ENCODE measurements at regions not wholly inside any gene's neighbourhood (a gene's known extent, or its start where the extent isn't known, plus 50 kb on each side); places are given as distances from the start of the nearest gene placed in this dataset.

- Histone ChIP-seq H3K4me2 (ENCODE audit: low read length) (no peak overlapping the region), H3K9me2 (ENCODE audit: insufficient read depth) (no peaks in the 10 kb centered on the region), H3K79me2 (ENCODE audit: insufficient read depth, low read length) (no peaks in the 10 kb centered on the region), H3K27ac (ENCODE audit: low read depth, low read length) (no peak overlapping the region), H3K9me3 (ENCODE audit: control insufficient read depth in 1 of 2, insufficient read depth in 1 of 2, low read depth in 1 of 2, low read length in 2 of 2) (no peaks in the 10 kb centered on the region), H2AFZ (ENCODE audit: low read depth, low read length, poor library complexity, severe bottlenecking) (no peak overlapping the region), H3K36me3 (ENCODE audit: control insufficient read depth in 1 of 2, insufficient read depth in 2 of 2, low read length in 2 of 2) (no peaks in the 10 kb centered on the region), H4K20me1 (ENCODE audit: insufficient read depth) (no peaks in the 10 kb centered on the region), H3K4me1 (ENCODE audit: control insufficient read depth in 1 of 2, insufficient read depth in 2 of 2, low read length in 2 of 2) (no peaks in the 10 kb centered on the region), H3K9ac (ENCODE audit: low read length) (no peak overlapping the region), H3K27me3 (ENCODE audit: insufficient read depth, low read length) (no peaks in the 10 kb centered on the region), H3K4me3 (replicated peaks in 1 of 2; ENCODE audit: low read depth in 1 of 2, low read length in 2 of 2) (no peak overlapping the region)
- ATAC-seq = no peak
- intact Hi-C loops (cut with micrococcal nuclease) = no loop called here
- no peak for DNase-seq (ENCODE audit: low read depth, low spot score)
- BruUV-seq (replicated peaks) = no TSS peak
- CTCF ChIA-PET = no interaction called here
- POLR2A ChIA-PET = no interaction called here
- TF ChIP-seq ZNF274 (IDR thresholded peaks at IDR 0.05; ENCODE audit: low read depth, low read length) (no peak), ATF3 (IDR thresholded peaks at IDR 0.05) (no peak), TCF7L2 (IDR thresholded peaks at IDR 0.05; ENCODE audit: borderline replicate concordance, extremely low read depth, insufficient read depth, insufficient read length) (no peak), ZBTB33 (IDR thresholded peaks at IDR 0.05; ENCODE audit: extremely low read depth, insufficient replicate concordance, low read length) (no peak), EGR1 (IDR thresholded peaks at IDR 0.05; ENCODE audit: low read depth) (no peak), EZH2 (IDR thresholded peaks at IDR 0.05) (no peak), POLR2AphosphoS5 (IDR thresholded peaks at IDR 0.05; ENCODE audit: low read depth, low read length) (no peak), YY1 (IDR thresholded peaks at IDR 0.05; ENCODE audit: extremely low read depth, insufficient replicate concordance, low read depth, low read length) (no peak)
- RAD21 ChIA-PET (ENCODE audit: low non-redundant PET in 1 of 2, low total read pairs in 2 of 2, uncharacterized antibody in 2 of 2, unreplicated experiment in 2 of 2) = no interaction called here
Measured at GRCh38 chr13:104920091-104920490, 1615.4 kb downstream of the EFNB2 start.

Data from HCT116 (cell line).